Activated T-cell treated with anti-CD3 and anti-CD28 coated beads, Interleukin-2, amount 50 U/mL, for 72 hours (primary cell): ENCODE measurements at regions not wholly inside any gene's neighbourhood (a gene's known extent, or its start where the extent isn't known, plus 50 kb on each side); places are given as distances from the start of the nearest gene placed in this dataset.

Experiments used
- ATAC-seq, 2 donors: fragments of 150-1000 bp; cut with Tn5 transposase; replicated peaks in 1 of 2; 2 replicates each; pipeline ENCODE4 v1.10.0; 2021; ENCODE audit warnings: moderate library complexity in 2 of 2, mild to moderate bottlenecking in 1 of 2
- DNase-seq, 2 donors: peaks; one replicate each; pipeline ENCODE4 v3.0.0; 2021 to 2022; ENCODE audit warnings: mixed read lengths in 1 of 2
- H3K27ac Mint-ChIP-seq: one replicate; pipeline ENCODE4 v1.8.0; 2022; ENCODE audit warnings: mild to moderate bottlenecking, moderate library complexity, mixed read lengths
- H3K27me3 Mint-ChIP-seq: one replicate; pipeline ENCODE4 v1.8.0; 2022; ENCODE audit warnings: low read depth, mixed read lengths
- H3K36me3 Mint-ChIP-seq, 2 donors: one replicate each; pipeline ENCODE4 v1.8.0; 2022; ENCODE audit warnings: mixed read lengths in 2 of 2, mild to moderate bottlenecking in 1 of 2; ENCODE audit not compliant: insufficient read depth in 2 of 2
- H3K4me1 Mint-ChIP-seq: one replicate; pipeline ENCODE4 v1.8.0; 2022; ENCODE audit warnings: low read depth, mixed read lengths
- H3K4me3 Mint-ChIP-seq, 2 donors: one replicate each; pipeline ENCODE4 v1.8.0; 2022; ENCODE audit warnings: mild to moderate bottlenecking in 2 of 2, mixed read lengths in 2 of 2, moderate library complexity in 2 of 2
- H3K9me3 Mint-ChIP-seq, 2 donors: one replicate each; pipeline ENCODE4 v1.8.0; 2022; ENCODE audit warnings: mixed read lengths in 2 of 2

- Mint-ChIP-seq H3K4me3 (no peak overlapping the region), H3K4me1 (no peaks in the 10 kb centered on the region), H3K9me3 (peaks cover 4 to 9% of the 10 kb centered on the region in 2 donors), H3K27me3 (no peaks in the 10 kb centered on the region), H3K36me3 (no peaks in the 10 kb centered on the region), H3K27ac (no peak overlapping the region)
- DNase-seq (no peak), ATAC-seq (no peak)
Measured at GRCh38 chr10:108070789-108071188, 906.3 kb upstream of the SORCS1 start.

DNA sequence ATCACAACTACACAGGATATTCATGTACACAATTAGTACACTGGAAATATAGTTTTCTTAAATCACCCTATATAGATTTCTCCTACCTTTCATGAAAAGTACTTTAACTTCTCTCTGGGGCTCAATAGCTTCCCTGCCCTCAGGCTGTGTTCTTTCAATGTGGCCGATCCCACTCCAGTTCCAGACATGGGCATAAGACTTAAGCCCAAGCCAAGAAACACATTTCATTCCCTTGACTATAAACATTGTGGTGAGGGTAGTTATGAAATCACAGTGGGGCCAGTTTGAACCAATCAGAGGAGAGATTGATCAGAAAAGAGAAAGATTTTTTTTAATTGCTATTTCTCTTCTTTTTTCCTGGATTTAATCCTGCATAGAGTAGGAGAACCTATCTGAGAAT is 904.6 kb upstream of the SORCS1 start:
- Mint-ChIP-seq H3K36me3 (no peaks in the 10 kb centered on the region), H3K27me3 (no peaks in the 10 kb centered on the region), H3K4me1 (no peaks in the 10 kb centered on the region), H3K4me3 (no peak overlapping the region), H3K27ac (no peak overlapping the region), H3K9me3 (peaks cover 3 to 10% of the 10 kb centered on the region in 2 donors)
- DNase-seq = no peak
- ATAC-seq = no peak

GRCh38 chr10:108064746-108065260 is 900.3 kb upstream of the SORCS1 start:
- no peak overlapping the region for H3K27ac Mint-ChIP-seq
- DNase-seq (no peak), ATAC-seq (no peak)
- H3K4me3 Mint-ChIP-seq = no peak overlapping the region
- no peaks in the 10 kb centered on the region for H3K4me1 Mint-ChIP-seq
- H3K36me3 Mint-ChIP-seq = no peaks in the 10 kb centered on the region
- H3K27me3 Mint-ChIP-seq = no peaks in the 10 kb centered on the region
- H3K9me3 Mint-ChIP-seq = peaks cover 6 to 13% of the 10 kb centered on the region in 2 donors

- no peaks in the 10 kb centered on the region for H3K36me3 Mint-ChIP-seq
- H3K27ac Mint-ChIP-seq = no peak overlapping the region
- H3K4me3 Mint-ChIP-seq = no peak overlapping the region
- peaks cover 15 to 20% of the 10 kb centered on the region in 2 donors for H3K9me3 Mint-ChIP-seq
- ATAC-seq (no peak), DNase-seq (no peak)
- no peaks in the 10 kb centered on the region for H3K4me1 Mint-ChIP-seq
- H3K27me3 Mint-ChIP-seq = no peaks in the 10 kb centered on the region
Measured at GRCh38 chr10:108060246-108060645, 895.7 kb upstream of the SORCS1 start.

- Mint-ChIP-seq H3K27me3 (no peaks in the 10 kb centered on the region), H3K36me3 (no peaks in the 10 kb centered on the region), H3K4me3 (no peak overlapping the region), H3K9me3 (peaks cover 10 to 17% of the 10 kb centered on the region in 2 donors), H3K4me1 (no peaks in the 10 kb centered on the region), H3K27ac (no peak overlapping the region)
- DNase-seq (no peak), ATAC-seq (no peak)
Measured at GRCh38 chr10:108055506-108055905, 891.0 kb upstream of the SORCS1 start.

- H3K27ac Mint-ChIP-seq = no peak overlapping the region
- H3K27me3 Mint-ChIP-seq = no peaks in the 10 kb centered on the region
- no peak overlapping the region for H3K4me3 Mint-ChIP-seq
- H3K4me1 Mint-ChIP-seq = no peaks in the 10 kb centered on the region
- no peaks in the 10 kb centered on the region for H3K36me3 Mint-ChIP-seq
- DNase-seq (no peak), ATAC-seq (no peak)
- peaks cover 15 to 20% of the 10 kb centered on the region in 2 donors for H3K9me3 Mint-ChIP-seq
Measured at GRCh38 chr10:108052981-108053380, 888.5 kb upstream of the SORCS1 start.

DNA sequence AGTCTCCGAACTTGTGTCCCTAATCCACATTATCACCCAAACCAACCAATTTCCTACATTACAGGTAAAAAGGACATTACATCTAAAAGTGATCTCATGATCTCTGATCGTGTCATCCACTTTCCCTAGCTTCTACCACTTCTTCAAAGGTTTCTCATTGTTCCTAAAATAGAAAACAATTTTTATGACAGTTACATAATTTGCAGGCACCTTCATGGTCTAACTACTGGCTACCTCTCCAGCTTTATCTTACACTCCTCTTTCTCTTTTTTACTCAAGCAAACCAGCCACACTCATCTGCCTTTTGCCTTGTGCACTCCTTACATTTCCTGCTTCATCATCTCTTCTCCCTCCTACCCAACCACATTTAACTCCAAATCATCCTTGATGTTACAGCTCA is 886.7 kb upstream of the SORCS1 start:
- no peaks in the 10 kb centered on the region for H3K4me1 Mint-ChIP-seq
- H3K36me3 Mint-ChIP-seq = no peaks in the 10 kb centered on the region
- no peaks in the 10 kb centered on the region for H3K27me3 Mint-ChIP-seq
- DNase-seq (no peak), ATAC-seq (no peak)
- H3K27ac Mint-ChIP-seq = no peak overlapping the region
- H3K4me3 Mint-ChIP-seq = no peak overlapping the region
- peaks cover 13 to 18% of the 10 kb centered on the region in 2 donors for H3K9me3 Mint-ChIP-seq

- Mint-ChIP-seq H3K27ac (no peak overlapping the region), H3K9me3 (peaks cover 9 to 12% of the 10 kb centered on the region in 2 donors), H3K36me3 (no peaks in the 10 kb centered on the region), H3K4me3 (no peak overlapping the region), H3K27me3 (no peaks in the 10 kb centered on the region), H3K4me1 (no peaks in the 10 kb centered on the region)
- DNase-seq (no peak), ATAC-seq (no peak)
Measured at GRCh38 chr10:108050626-108051025, 886.1 kb upstream of the SORCS1 start.

DNA sequence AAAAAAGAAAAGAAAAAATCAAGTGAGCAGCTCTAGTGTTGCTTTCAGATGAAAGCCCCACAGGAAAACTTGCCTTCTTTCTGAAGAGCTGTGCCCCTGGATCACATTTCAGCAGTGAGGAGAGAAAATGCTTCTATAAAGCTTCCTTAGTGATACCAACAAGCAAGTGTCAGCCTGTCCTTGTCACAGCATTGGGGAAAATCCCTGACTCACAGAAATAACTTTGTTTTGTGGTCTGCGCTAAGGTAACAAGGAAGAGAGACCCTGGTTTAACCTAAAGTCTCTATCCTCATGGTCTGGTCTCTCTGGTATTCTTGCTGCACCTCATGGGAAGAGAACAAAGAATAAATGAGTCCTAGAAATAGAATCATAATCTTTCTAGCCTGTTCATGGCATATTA is 885.2 kb upstream of the SORCS1 start:
- Mint-ChIP-seq H3K4me1 (no peaks in the 10 kb centered on the region), H3K27me3 (no peaks in the 10 kb centered on the region), H3K4me3 (no peak overlapping the region), H3K36me3 (no peaks in the 10 kb centered on the region), H3K27ac (no peak overlapping the region), H3K9me3 (peaks cover 8 to 11% of the 10 kb centered on the region in 2 donors)
- DNase-seq (no peak), ATAC-seq (no peak)

GRCh38 chr10:108048898-108049297 is 884.4 kb upstream of the SORCS1 start:
- H3K4me1 Mint-ChIP-seq = no peaks in the 10 kb centered on the region
- no peak overlapping the region for H3K27ac Mint-ChIP-seq

GRCh38 chr10:108039821-108040584 is 875.5 kb upstream of the SORCS1 start:
- H3K27me3 Mint-ChIP-seq = no peaks in the 10 kb centered on the region
- H3K4me3 Mint-ChIP-seq = no peak overlapping the region
- ATAC-seq = no peak
- H3K4me1 Mint-ChIP-seq = no peaks in the 10 kb centered on the region
- no peak for DNase-seq
- H3K27ac Mint-ChIP-seq = no peak overlapping the region
- no peaks in the 10 kb centered on the region for H3K36me3 Mint-ChIP-seq
- peaks cover 2 to 3% of the 10 kb centered on the region in 2 donors for H3K9me3 Mint-ChIP-seq

More at GRCh38 chr10:108048898-108049297, 884.4 kb upstream of the SORCS1 start:
- Mint-ChIP-seq H3K27me3 (no peaks in the 10 kb centered on the region), H3K4me3 (no peak overlapping the region), H3K36me3 (no peaks in the 10 kb centered on the region), H3K9me3 (peaks cover 8 to 11% of the 10 kb centered on the region in 2 donors)
- ATAC-seq (no peak), DNase-seq (no peak)

- no peak for ATAC-seq
- DNase-seq = no peak
- peaks cover 5 to 6% of the 10 kb centered on the region in 2 donors for H3K9me3 Mint-ChIP-seq
- H3K4me3 Mint-ChIP-seq = no peak overlapping the region
- H3K4me1 Mint-ChIP-seq = no peaks in the 10 kb centered on the region
- no peak overlapping the region for H3K27ac Mint-ChIP-seq
- no peaks in the 10 kb centered on the region for H3K36me3 Mint-ChIP-seq
- no peaks in the 10 kb centered on the region for H3K27me3 Mint-ChIP-seq
Measured at GRCh38 chr10:108037061-108037460, 872.6 kb upstream of the SORCS1 start.

- Mint-ChIP-seq H3K27me3 (no peaks in the 10 kb centered on the region), H3K4me1 (no peaks in the 10 kb centered on the region), H3K36me3 (no peaks in the 10 kb centered on the region), H3K9me3 (peaks cover 6 to 7% of the 10 kb centered on the region in 2 donors), H3K27ac (no peak overlapping the region), H3K4me3 (no peak overlapping the region)
- DNase-seq (no peak), ATAC-seq (no peak)
Measured at GRCh38 chr10:108036265-108036664, 871.8 kb upstream of the SORCS1 start.

DNA sequence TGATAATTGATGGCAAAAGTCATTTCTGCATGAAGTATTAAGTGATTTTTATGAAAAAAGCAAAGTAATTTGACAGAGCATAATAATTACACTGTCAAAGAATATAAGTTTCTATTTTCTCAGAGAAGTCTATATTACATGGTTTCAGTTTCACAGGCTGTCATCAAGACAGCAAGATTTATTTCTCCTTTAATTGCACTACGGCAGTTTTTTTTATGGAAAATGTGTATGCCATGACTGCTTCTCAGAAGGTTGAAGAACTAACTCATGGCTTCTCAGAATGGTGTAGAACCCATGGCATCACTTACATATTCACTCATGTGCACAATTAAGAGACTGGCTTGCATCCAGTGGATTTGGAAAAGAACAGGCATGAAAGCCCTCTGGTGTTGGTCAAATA is 870.3 kb upstream of the SORCS1 start:
- Mint-ChIP-seq H3K27me3 (no peaks in the 10 kb centered on the region), H3K36me3 (no peaks in the 10 kb centered on the region), H3K9me3 (peaks cover 6 to 7% of the 10 kb centered on the region in 2 donors), H3K4me3 (no peak overlapping the region), H3K27ac (no peak overlapping the region), H3K4me1 (no peaks in the 10 kb centered on the region)
- DNase-seq = no peak
- ATAC-seq = no peak
